CMK (cell line): ENCODE measurements at regions not wholly inside any gene's neighbourhood (a gene's known extent, or its start where the extent isn't known, plus 50 kb on each side); places are given as distances from the start of the nearest gene placed in this dataset.
"Not testable (repeated sequence)": the region's sequence is repeated elsewhere in the genome, so short reads cannot be mapped to it uniquely, and the experiment has no call there.

Source experiments
- DNase-seq: peaks from one replicate; pipeline ENCODE4 v3.0.0-alpha.2; 2010; ENCODE audit warnings: low read depth

DNA sequence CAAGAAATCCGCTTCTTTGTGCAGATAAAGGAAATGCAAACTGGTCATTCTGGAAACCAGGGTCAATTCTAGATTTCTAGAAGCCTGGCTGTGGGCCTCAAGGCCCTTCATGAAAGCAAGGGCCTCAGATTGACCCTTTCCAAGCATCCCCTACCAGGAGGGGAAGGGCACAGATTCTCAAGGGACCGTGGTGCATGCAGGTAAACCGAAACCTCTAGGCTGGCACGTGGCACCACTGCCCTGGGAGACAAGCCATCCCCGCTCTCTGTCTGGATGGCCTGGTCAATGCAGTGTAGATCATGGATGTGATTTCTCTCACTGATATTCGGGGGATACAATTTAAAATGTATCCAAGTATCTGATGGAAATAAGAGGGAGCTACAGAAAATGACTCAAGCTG is 69.4 kb downstream of the TOMM20 start:
- DNase-seq, result no peak

DNA sequence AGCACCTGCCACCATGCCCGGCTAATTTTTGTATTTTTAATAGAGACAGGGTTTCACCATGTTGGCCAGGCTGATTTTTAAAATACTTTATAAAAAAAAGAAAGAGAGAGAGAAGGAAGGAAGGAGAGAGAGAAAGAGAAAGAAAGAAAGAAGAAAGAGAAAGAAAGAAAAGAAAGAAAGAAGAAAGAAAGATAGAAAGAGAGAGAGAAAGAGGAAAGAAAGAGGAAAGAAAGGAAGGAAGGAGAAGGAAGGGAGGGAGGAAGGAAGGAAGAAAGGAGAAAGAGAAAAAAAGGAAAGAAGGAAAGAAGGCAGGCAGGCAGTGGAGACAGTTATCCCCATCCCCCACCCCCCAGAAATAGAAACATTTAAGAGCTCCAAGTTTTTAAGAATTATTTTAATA is 69.9 kb downstream of the TOMM20 start:
- DNase-seq, result no peak

- DNase-seq, result no peak
These were observed 71.0 kb downstream of the TOMM20 start for GRCh38 chr1:235057385-235058306.

DNA sequence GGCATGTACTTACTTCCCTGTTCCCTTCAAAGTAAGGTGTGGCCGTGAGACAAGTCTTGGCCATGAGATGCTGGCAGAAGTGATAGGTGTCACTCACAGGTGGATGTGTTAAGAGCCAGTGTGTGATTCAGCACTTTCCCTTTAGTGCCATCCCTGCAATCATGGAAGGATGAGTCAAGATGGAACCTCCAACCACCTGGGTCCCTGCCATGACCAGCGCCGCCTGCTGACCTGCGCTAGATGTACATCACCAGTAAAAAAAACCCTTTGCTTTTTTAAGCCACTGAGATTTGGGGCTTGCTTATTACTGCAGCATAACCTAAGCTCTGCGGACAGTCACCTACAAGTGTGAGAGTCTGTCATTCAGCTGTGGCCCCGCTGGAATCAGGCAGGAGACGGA is 71.7 kb downstream of the TOMM20 start:
- no peak for DNase-seq

GRCh38 chr1:235054936-235055335 is 73.7 kb downstream of the TOMM20 start:
- DNase-seq, result no peak

DNA sequence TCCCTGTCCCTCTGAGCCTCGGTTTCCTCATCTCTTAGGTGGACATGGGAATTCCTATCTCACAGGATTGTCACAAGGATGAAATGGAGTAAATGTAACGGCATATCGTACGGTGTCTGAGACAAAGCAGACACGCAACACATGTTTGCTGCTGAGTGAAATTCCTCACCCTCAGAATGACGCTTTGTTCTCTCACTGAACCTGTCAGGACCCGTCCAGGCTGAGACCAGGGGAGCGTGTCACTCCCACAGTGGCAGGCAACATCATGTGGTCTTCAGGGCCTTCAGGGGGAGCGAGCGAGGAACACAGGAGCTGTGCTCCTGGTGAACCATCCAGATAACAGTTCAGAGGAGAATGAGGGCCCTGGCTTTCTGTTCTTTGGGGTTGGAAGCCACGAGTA is 74.2 kb downstream of the TOMM20 start:
- DNase-seq, result no peak

GRCh38 chr1:235052067-235053008 is 76.3 kb downstream of the TOMM20 start:
- DNase-seq, result no peak

DNA sequence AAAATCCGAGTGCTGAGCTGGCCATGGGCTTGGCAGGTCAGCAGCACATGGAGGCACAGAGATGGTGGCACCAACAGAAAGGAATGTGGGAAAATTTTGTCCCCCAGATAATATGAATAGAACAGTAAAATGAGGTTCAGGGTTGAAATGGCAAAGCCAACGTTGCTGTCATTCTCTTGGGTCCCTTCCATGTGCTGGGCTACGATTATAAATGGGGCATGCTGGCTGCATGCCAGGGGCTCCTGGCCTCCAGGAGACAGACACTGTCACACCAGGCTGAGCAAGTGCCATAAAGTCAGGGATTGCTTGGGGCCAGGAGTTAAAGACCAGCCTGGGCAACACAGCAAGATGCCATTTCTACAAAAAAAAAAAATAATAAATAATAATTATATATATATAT is 77.1 kb downstream of the TOMM20 start:
- no peak for DNase-seq

DNA sequence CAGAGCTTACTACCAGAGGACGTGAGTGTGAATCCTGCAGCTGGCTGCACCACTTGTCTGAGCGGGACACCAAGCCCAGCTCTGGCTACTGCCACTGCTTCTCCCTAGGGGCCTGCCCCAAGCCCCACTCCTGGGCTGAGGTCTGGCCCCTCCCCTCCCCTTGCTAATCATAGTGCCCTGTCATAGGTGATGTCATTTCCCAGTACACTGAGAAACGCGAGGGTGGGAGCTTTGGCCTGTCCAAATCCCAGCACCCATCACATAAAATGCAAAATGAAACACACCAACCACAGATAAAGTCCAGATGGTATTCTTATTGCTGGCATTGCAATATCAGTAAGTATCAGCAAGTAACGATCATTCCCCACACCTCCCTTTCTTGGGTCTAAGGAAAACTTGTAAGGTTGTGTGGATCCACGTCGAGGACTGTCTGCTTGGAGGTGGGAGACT is 77.7 kb downstream of the TOMM20 start:
- DNase-seq, result no peak

DNA sequence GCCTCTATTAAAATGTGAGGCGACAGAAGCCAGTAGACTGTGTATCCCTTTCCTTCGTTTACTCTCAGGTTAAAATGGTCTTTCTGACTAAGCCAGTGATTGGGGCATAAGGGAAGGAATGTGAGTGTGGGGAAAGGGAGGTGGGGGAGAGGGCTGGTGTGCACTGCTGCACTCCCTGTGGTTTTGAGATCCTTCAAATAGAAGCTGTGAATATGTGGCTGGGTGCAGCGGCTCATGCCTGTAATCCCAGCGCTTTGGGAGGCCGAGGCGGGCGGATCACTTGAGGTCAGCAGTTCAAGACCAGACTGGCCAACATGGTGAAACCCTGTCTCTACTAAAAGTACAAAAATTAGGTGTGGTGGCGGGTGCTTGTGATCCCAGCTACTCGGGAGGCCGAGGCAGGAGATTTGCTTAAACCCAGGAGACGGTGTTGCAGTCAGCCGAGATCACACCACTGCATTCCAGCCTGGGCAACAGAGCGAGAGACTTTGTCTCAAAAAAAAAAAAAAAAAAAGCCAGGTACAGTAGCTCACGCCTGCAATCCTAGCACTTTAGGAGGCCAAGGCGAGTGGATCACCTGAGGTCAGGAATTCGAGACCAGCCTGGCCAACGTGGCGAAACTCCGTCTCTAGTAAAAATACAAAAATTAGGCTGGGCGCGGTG is 78.8 kb downstream of the TOMM20 start:
- DNase-seq, result not testable (repeated sequence)

- no peak for DNase-seq
These were observed 79.4 kb downstream of the TOMM20 start for GRCh38 chr1:235049217-235049616.

DNA sequence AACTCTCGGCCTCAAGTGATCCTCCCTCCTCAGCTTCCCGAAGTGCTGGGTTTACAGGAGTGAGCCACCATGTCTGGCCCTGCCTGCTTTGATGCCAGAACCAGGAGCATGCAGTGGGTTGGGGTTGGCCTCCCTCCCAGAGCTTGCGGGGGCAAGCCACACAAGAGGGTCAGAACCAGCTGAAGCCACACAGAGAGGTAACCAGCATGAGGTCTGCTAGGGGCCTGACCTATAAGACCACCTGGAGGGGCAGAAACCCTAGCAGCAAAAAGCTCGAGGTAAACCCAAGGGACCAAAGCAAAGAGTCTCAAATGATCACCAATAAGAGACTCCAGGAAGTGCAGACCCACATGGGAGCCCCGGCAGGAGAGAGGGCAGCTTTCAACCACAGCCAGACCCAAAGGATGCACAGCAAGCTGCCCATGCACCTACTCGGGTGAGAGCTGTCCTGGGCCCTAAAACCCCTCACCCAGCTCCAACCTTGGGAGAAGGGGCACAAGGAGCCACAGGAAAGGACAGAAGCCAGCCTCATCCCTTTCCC is 81.2 kb downstream of the TOMM20 start:
- DNase-seq, result no peak

DNA sequence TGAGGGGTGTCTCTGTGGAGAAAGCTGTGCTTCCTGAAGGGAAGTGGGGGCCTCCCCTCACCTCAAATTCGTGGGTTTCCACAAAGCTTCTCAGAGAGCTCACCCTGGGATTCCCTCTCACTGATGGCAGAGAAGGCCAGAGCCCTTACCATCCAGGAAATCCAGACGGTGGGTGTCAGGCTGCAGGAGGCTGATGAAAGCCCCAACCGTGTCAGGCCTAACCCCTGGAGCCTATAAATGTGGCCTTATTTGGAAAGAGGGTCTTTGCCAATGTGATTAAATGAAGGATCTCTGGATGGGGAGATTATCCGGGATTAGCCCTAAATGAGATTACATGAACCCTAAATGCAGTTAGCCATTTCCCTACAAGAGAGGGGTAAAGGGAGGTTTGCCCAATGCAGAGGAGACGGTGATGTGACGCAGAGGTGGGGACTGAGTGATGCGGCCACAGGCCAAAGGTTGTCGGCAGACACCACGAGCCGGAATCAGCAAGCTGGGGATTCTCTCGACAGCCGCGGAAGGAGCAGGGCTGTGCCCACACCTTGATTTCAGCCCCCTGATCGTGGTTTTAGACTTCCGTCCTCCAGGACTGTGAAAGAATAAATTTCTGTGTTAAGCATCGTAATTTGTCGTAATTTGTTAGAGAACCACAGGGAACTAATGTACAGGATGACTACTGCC is 82.6 kb downstream of the TOMM20 start:
- no peak for DNase-seq

- no peak for DNase-seq
These were observed 83.5 kb downstream of the TOMM20 start for GRCh38 chr1:235045034-235045690.

DNA sequence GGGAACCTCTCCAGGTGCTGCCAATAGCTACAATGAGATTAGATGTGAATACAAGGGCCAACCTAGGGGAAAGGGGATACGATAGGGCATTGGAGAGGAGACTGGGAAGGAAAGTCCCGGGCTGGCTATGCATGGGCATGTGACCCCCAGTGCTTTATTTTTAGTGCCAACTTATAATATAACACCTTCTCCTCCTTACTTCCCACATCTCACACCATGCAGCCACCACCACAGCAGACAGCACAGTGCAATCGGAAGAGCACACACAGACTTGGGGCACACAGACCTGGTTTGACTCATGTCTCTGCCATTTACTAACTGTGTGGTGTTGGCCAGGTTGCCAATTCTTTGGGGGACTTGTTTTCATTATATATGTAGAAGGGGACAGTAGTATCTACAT is 85.4 kb downstream of the TOMM20 start:
- no peak for DNase-seq

- DNase-seq, result no peak
These were observed 89.9 kb downstream of the TOMM20 start for GRCh38 chr1:235038701-235039100.

GRCh38 chr1:235035928-235036327 is 92.7 kb downstream of the TOMM20 start:
- DNase-seq, result no peak

GRCh38 chr1:235030919-235031596 is 97.6 kb downstream of the TOMM20 start:
- no peak for DNase-seq

- no peak for DNase-seq
These were observed 100.8 kb downstream of the TOMM20 start for GRCh38 chr1:235027862-235028250.
